OCI-LY3 (cell line): ENCODE measurements at regions not wholly inside any gene's neighbourhood (a gene's known extent, or its start where the extent isn't known, plus 50 kb on each side); places are given as distances from the start of the nearest gene placed in this dataset.

Experiments
- H2AFZ ChIP-seq: fragments of 200-600, 300-600 bp; shearing (Covaris generic); 2 replicates; pipeline ENCODE4 v1.6.0; 2014; ENCODE audit warnings: antibody characterized with exemption, low read depth, low read length
- H3K27ac ChIP-seq: fragments of 200-600, 300-600 bp; sonication (generic); 2 replicates; pipeline ENCODE4 v1.5.1; 2014; ENCODE audit warnings: mild to moderate bottlenecking, low read length, moderate library complexity, mixed read lengths
- H3K27me3 ChIP-seq: fragments of 200-600, 300-600 bp; sonication (generic); 2 replicates; pipeline ENCODE4 v1.6.1; 2014; ENCODE audit warnings: low read depth, low read length, mixed read lengths
- H3K36me3 ChIP-seq: fragments of 200-600, 300-600 bp; sonication (generic); replicated peaks from 2 replicates; pipeline ENCODE3; 2014; ENCODE audit warnings: low read depth, low read length, mixed read lengths
- H3K4me1 ChIP-seq: fragments of 300-600, 200-600 bp; sonication (generic); 2 replicates; pipeline ENCODE4 v1.6.1; 2014; ENCODE audit warnings: low read length, mixed read lengths
- H3K4me2 ChIP-seq: fragments of 200-600, 300-600 bp; sonication (generic); 2 replicates; pipeline ENCODE4 v1.6.1; 2014; ENCODE audit warnings: low read length, mixed read lengths
- H3K4me3 ChIP-seq: fragments of 300-600, 200-600 bp; sonication (generic); 2 replicates; pipeline ENCODE4 v1.5.1; 2014; ENCODE audit warnings: antibody characterized with exemption, mild to moderate bottlenecking, low read length, moderate library complexity
- H3K79me2 ChIP-seq: fragments of 300-600, 200-600 bp; shearing (Covaris generic); 2 replicates; pipeline ENCODE4 v1.6.1; 2014; ENCODE audit warnings: mild to moderate bottlenecking, low read length, mixed read lengths
- H3K9ac ChIP-seq: fragments of 300-600, 200-600 bp; shearing (Covaris generic); 2 replicates; pipeline ENCODE4 v1.6.0; 2014; ENCODE audit warnings: mild to moderate bottlenecking, low read length, moderate library complexity
- H3K9me3 ChIP-seq: fragments of 200-600, 300-600 bp; shearing (Covaris generic); 2 replicates; pipeline ENCODE4 v1.6.1; 2014; ENCODE audit warnings: low read length, mixed read lengths; ENCODE audit not compliant: insufficient read depth
- H4K20me1 ChIP-seq: fragments of 200-600, 300-600 bp; sonication (generic); 2 replicates; pipeline ENCODE4 v1.6.1; 2016; ENCODE audit warnings: low read length, mixed read lengths; ENCODE audit not compliant: insufficient read depth
- CTCF ChIP-seq: fragments of 200-600, 300-600 bp; sonication (generic); IDR thresholded peaks from 2 replicates; pipeline ENCODE4 v1.5.1; 2014; ENCODE audit warnings: antibody characterized with exemption, low read length, low read depth
- EZH2phosphoT487 ChIP-seq: fragments of 200-600 bp; shearing (Covaris generic); IDR thresholded peaks from 2 replicates; pipeline ENCODE4 v1.6.1; 2018; ENCODE audit warnings: antibody characterized with exemption, mixed run types, low read depth

DNA sequence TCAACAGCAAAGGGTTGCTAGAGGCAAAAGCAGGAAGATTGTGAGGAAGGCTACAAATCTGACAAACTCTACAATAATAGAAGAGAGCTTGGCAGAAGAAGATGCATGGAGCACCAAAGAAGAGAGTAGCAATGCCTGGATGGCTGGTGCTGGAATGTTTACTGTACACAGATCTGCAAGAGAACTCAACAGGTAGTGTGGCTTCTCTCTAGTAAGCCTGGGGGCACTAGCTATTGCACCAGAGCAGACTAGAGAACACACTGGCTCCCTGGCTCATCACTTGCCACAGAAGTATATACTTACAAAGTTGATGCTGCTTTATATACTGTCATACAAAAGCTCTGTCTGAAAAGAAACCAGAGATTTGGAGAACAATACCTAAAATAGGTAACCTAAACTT, 475.0 kb upstream of the NCAM2 start:
- TF ChIP-seq EZH2phosphoT487 = no peak
- no peak for TF ChIP-seq CTCF
- no peak overlapping the region for H2AFZ ChIP-seq

DNA sequence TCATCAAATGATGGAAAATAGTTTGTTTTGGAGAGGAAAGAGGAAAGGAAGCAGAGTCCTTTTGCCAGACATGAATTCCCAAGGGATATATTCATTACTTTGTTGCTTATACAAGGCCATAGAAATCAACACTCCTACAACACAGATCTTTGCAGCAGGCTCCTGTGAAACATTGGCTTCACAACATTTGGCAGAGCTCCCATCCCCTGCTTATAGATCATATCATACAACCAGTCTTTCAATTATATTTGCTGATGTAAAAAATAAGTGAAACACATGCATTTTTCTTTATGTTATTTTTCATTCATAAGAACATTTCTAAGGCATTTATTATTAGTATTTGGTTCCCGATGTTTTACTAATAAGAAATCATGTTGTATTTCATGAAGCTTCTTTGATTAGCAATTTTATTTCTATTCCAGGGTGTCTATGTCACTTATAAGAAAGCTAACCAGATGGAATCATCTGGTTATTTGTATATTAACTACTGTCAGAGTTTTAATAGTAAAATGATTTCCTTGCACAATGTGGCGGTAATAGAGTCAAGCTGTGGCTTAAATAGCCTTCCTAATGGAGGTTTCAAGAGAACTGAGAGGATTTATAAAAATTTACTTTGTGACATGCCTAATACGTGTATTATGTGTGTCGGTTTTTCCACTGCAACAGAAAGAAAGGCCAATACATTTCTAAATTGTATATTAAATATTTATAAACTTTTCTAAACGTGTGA, 470.3 kb upstream of the NCAM2 start:
- no peak overlapping the region for H3K4me2 ChIP-seq
- H3K27me3 ChIP-seq = no peaks in the 10 kb centered on the region
- no peaks in the 10 kb centered on the region for H3K4me1 ChIP-seq
- no peak overlapping the region for H2AFZ ChIP-seq
- H3K79me2 ChIP-seq = no peaks in the 10 kb centered on the region
- no peaks in the 10 kb centered on the region for H3K9me3 ChIP-seq
- no peak overlapping the region for H3K4me3 ChIP-seq
- H3K9ac ChIP-seq = no peak overlapping the region
- H3K36me3 ChIP-seq = no peaks in the 10 kb centered on the region
- TF ChIP-seq CTCF = no peak
- TF ChIP-seq EZH2phosphoT487 = no peak
- H3K27ac ChIP-seq = no peak overlapping the region
- no peaks in the 10 kb centered on the region for H4K20me1 ChIP-seq

More for the DNA sequence above, 475.0 kb upstream of the NCAM2 start:
- Histone ChIP-seq H3K9ac (no peak overlapping the region), H3K27ac (no peak overlapping the region), H4K20me1 (no peaks in the 10 kb centered on the region), H3K4me3 (no peak overlapping the region), H3K4me2 (no peak overlapping the region), H3K4me1 (no peaks in the 10 kb centered on the region), H3K27me3 (no peaks in the 10 kb centered on the region), H3K36me3 (no peaks in the 10 kb centered on the region), H3K79me2 (no peaks in the 10 kb centered on the region), H3K9me3 (no peaks in the 10 kb centered on the region)

DNA sequence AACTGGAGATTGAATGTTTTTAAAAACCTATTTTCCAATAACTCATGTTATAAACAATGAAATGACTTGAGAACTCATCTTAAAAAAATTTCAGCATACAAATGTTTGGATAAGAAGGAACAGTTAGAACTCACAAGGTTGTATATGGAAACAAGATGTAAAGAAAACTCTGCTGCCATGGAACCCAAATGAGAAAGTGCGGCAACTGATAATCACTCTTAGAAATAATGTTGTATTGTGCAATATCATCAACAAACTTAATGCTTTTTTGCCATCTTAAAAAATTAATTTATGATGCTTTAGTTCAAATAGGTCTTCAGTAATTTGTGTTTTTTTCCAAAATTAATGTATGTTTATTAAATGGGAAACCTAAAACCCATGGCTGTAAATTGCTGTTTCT, 461.1 kb upstream of the NCAM2 start:
- TF ChIP-seq EZH2phosphoT487 (no peak), CTCF (no peak)
- Histone ChIP-seq H3K4me2 (no peak overlapping the region), H3K36me3 (no peaks in the 10 kb centered on the region), H3K4me1 (peaks cover 13% of the 10 kb centered on the region), H3K79me2 (no peaks in the 10 kb centered on the region), H3K27ac (no peak overlapping the region), H3K4me3 (no peak overlapping the region), H3K27me3 (no peaks in the 10 kb centered on the region), H3K9ac (no peak overlapping the region), H2AFZ (no peak overlapping the region), H3K9me3 (no peaks in the 10 kb centered on the region), H4K20me1 (no peaks in the 10 kb centered on the region)

DNA sequence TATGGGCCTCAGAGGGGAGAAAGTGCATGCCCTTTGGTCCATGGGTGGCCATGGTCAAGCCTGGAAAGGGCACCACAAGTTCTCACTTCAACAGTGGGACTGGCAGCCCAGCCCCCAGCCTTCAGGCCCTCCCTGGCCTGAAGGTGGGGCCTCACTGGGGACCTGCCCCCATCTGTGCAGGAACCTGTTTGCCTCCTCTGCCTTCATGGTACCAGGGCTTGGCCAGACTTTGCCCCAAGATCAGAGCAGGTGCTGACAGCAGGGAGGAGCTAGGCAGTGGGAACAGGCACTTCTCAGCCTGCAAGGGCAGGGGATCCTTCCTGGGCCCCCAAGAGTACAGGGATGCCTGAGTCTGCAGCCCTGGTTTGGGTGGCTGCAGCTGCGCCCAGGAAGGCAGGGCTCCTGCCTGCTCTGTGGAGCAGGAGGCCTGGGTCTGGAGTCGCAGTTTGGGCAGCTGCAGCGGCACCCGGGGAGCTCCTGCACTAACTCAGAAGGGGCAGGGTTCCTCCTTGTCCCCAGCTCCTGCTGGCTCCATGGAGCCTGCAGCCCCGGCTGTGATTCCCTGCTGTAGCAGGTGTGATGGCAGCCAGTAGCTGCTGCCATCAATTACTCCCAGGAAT, 460.1 kb upstream of the NCAM2 start:
- H3K27me3 ChIP-seq = no peaks in the 10 kb centered on the region
- H3K4me3 ChIP-seq = no peak overlapping the region
- H3K9me3 ChIP-seq = no peaks in the 10 kb centered on the region
- no peaks in the 10 kb centered on the region for H3K79me2 ChIP-seq
- H3K9ac ChIP-seq = no peak overlapping the region
- H3K36me3 ChIP-seq = no peaks in the 10 kb centered on the region
- peaks cover 13% of the 10 kb centered on the region for H3K4me1 ChIP-seq
- no peak overlapping the region for H2AFZ ChIP-seq
- H4K20me1 ChIP-seq = no peaks in the 10 kb centered on the region
- H3K4me2 ChIP-seq = no peak overlapping the region
- no peak for TF ChIP-seq EZH2phosphoT487
- TF ChIP-seq CTCF = no peak
- H3K27ac ChIP-seq = no peak overlapping the region
